ENCODE measurements at regions not wholly inside any gene's neighbourhood (a gene's known extent, or its start where the extent isn't known, plus 50 kb on each side); places are given as distances from the start of the nearest gene placed in this dataset.

DNA sequence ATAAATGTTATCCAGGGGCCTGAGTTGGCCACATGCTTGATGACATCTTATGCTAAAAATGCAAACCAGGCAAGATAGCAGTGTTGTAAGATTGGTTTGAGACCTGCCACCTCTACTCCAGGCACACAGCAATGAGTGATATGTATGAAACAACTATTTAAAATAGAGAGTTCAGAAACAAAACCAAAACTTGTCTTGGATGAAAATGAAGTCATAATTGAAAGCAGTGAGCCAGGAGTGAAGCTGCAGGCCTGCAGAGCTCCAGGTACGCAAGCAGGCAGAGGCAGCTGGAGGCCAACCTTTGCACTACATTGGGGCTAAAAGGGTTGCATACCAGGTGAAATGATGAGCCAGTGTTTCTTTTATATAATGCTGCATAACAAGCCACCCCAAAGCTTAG is 89.2 kb upstream of the SPATS2L start:
- DNase-seq, result no peak

DNA sequence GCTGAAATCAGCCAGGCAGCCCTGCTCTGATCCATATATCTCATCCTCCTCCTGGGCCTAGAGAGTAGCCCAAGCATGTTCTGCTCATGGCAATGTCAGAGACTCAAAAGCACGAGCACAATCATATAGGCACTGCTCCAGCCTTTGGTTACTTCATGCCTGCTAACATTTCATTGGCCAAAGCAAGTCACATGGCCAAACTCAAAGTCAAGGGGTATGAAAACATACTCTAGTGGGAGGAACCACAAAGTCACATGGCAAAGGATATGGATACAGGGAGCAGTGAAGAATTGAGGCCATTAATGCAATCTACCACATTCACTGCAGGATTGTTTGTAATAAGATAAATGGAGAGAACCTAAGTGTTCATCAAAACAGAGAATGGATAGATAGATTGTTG is 87.8 kb upstream of the SPATS2L start:
- DNase-seq, result no peak

DNA sequence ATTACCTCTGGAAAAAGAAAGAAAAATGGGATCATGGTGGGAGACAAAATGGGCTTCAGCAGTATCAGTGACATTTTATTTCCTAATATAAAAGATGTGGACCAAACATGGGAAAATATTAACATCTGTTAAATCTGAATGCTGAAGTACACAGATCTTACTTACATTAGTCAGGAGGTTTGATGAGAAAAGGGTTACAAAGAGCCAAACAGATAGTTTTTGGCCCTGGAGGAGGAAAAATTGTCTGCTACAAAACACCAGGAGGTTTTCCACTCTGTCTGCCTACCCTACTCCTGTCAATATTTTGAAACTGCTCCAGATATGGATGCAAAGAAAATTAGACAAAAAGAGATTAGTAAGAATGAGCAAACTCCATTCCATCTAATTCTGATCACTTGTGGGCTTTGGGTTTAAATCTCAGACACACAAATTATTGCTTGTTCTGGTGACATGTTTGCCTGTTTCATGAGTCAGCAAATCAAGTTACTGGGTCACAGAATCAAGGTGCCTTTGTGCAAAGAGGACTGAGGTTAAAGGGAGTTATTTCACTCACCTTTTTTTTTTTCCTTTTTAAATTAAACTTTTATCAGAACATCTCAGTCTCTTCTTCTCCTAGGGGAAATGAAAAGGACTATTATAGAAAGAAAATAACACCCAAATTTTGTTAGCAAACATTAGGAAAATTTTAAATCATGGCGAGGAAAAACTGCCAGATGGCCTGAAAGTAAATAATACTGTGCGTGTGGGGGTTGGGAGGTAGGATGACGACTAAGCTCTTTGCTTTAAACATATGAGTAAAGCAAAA is 87.0 kb upstream of the SPATS2L start:
- DNase-seq, result peak; percentile 15

DNA sequence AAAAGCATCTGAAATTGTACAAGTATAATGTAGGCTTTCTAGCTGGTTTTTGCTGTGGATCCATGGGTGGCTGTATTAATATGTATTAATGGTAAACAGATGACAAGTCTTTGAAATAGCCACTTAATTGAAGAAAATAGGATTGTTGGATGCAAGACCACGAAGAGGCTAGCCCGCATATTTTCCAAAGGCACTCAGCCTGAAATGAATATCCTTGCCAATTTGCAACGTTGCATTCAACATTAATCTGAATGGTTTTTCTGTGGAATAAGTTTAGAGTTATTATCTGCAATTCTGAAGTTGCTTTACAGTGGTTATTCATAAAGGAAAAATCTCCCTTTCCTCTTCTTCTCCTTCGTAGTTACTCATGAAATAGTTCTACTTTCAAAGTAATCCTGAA is 86.2 kb upstream of the SPATS2L start:
- DNase-seq, result no peak

DNA sequence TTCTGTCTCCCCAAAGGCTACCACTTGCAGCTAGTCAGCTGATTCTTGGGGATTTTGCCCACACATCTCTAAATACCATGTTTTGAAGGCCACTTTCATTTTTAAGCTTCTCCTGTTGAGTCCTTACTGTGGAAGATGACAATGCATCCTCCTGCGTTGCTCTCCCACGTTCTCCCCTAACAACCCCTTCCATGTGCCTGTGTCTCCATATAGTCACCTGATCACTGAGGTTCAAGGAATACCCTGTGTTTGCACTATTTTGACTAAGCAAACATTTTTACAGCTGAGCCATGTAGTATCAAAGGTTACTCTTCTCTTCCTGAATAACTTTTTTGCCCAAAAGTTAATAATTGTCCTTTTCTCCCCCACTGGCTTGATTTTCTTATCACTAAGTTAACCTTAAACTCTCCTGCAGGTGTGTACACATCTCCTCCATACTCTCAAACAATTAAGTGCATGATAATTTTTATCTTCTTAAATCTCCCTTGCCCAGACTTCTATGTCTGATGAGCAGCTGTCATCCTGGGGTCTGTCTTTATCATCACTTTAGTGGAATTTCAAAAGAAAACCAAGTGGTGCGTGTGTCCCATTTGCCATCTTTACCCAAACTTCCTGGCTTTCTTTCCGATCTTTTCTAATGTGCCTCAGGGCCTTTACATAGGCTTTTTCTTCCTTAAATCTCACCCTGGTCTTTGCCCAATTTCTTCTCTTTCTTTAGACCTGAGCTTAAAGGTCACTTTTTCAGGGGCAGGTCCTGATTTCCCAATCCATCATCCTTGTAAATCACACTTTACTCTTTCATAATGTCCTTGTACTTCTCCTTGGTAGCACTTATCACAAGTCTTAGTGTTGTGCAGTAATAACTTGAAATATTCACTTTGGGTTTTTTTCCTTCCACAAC is 85.2 kb upstream of the SPATS2L start:
- no peak for DNase-seq

DNA sequence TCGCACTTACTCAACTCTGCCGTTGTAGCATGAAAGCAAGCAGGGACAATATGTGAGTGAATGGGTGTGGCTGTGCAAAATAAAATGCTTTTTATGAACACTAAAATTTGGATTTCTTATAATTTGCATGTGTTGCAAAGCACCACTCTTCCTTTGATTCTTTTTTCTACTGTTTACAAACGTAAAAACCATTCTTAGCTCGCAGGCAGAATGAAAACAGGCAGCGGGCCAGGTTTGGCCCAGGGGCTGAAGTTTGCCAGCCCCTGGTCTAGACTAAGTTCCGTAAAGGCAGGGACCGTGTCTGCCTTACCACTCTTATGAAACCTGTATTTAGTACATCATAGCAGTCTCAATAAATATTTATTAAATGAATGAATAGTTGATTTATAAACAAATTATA is 83.7 kb upstream of the SPATS2L start:
- DNase-seq, result no peak

DNA sequence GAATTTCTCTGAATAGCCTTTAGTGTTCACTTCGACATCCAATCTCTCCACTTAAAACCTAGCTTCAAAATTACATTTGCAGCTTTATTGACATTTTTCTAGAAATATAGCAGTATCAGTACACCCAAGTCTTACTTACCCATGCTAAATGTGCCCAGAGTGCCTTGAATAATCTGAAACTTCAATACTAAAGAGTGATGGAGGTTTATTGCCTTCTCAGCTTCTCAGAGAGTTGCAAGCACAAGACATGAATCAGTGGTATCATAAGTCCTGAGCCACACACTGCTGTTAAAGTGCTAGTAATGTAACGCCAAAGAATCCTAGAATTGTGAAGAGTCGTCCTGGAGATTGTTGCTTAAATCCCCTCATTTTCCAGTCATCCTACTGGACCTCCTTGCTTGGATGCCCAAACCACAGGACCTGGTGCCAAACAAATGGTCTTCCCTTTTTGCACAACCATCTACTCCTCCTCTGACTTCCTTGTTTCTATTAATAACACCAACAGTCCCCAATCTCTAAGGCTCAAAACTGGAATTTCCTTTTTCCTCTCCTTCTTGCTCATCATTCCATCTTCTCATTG is 83.2 kb upstream of the SPATS2L start:
- DNase-seq, result no peak

DNA sequence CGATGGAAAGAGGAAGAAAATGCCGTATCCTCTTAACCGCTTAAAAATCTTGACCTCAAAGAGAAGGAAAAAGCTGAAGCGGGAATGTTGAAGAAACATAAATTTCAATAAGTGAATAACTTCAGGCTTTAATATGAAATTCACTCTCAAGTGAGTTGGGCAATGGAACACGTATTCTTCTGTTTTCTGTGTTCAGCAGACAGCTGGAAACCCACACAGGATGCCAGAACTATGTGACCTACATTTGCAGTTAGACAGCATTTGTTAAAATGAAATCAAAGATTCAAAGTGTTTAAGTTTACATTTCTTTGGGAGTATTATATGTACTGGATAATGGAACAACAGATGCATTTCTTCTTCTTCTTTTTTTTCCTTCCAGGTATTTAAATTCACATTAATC is 80.5 kb upstream of the SPATS2L start:
- DNase-seq, result no peak

DNA sequence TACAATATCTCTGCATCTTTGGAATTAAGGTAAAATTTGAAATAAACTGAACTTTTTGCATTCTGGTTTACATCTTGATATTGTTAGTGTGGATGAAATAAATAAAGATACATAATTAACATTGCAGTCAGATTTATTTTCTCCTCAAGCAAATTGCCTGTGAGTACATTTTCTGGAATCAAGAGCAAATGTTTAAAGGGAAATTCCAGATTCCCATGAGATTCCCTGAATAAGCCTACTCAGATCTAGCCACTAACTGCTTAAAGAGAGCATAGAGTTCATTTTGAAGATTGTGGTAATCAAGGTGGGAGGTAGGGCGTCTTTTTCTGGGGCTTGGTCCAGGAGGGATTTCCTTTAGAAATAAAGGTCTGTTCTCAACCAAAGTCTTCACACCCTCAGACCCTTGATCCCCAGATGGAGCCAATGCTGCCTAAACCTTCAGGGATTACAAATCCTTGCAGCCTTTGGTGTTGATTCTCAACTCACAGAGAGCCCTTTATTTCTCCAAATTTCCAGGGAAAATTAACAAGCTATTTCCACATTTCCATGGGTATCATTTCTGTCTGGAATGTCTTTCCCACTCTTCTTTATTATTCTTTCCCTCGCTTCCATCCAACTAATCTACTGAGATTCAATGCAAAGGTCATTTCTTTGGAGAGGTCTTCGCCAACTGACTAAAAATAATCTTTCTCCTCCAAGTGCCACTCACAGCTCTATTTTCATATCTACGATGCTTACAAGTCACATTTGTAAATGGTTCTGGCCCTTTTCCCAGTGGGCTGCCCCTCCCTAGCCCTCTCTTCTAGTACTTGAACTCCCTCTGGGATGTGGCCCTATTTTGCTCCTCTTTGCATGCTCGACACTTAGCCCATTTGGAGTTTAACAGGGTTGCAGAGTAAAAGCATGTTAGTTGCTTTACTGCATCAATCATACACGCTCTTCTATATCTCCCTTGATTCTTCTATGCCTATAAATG is 79.8 kb upstream of the SPATS2L start:
- no peak for DNase-seq

DNA sequence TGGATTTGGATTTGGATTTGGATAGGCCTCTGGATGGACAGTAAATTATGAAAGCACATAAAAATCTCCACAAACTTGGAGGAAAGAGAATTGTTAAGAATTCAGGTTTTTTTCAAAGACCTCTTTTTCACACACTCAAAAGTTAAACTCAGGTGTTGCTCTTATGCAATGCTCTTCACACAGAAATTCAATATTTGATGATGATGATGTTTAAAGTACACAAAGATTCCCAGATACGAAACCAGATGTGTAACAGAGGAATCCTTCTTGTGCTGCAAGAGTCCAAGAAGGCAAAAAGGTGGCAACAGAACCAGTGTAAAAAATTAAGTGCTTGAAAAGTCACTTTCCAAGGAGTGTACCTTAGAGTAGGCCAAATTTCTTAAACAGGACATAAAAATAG is 75.8 kb upstream of the SPATS2L start:
- DNase-seq, result no peak

DNA sequence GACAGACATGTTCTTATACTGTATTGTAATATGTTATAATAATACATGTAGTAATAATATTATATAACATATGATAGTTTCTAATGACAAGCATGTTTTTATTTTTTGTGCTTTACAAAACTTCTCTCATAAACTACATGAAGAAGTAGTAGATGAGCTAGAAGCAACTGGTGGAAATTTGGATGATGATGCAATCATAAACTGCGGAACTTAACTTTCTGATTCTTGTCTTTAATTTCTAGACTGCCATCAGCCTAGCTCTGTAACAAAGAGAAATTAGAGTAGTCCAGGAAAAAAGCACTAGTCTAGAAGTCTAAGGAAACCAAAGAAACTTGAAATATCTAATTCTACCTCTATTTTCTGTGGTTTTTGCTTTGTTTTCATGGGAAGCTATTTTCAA is 71.0 kb upstream of the SPATS2L start:
- DNase-seq, result no peak

DNA sequence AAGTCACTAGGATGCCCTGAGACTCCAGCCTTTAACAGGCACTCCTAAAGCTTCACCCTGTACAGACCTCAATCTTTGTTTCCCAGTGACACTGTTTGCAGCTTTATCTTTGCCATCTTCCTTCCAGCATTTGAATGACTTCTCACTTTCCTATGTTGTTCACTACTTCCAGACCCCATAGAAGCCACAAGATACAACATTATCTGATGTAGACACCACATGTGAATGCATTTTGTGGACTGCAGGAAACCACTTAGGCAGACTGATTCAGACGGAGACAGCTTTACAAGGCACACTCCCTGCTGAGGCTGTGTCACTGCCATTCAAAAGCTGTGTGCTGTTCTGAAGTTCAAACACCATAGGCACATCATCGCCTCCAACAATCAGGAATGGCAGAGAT is 67.3 kb upstream of the SPATS2L start:
- DNase-seq, result no peak

DNA sequence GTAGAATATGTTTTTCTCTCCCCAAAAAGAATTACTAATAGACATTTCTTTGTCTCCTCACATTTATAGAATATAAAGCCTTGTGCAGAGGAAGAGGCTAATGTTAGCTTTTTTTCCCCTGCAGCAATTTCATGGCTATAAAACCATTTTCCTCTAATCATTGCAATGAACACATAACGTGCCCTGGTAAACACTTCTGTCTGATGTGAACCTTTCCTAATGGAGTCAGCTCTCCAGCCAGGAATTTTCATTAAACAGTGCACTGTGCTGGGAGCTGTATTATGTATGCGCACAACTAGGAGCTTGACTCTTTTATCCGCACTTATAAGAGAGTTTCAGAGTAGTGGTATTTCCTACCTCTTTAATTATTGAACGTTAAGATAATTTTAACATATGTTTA is 63.9 kb upstream of the SPATS2L start:
- no peak for DNase-seq

DNA sequence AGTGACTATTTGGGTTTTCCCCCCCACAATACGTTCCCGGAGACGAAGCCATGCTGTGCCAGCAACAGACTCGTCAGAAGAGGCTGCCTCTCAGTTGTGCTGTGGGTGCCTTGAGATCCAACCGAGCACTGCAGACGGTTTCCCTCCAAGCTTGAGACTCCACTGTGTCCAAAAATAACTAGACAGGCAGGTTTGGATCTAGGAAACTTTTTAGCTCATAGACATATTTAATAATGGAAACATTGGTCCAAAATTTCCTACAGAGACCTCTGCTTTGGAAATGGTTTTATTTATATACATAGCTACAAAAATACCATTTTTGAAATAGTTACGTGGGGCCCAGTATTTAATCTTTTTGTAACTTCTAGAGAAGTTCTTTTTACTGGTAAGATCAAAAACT is 63.1 kb upstream of the SPATS2L start:
- no peak for DNase-seq

DNA sequence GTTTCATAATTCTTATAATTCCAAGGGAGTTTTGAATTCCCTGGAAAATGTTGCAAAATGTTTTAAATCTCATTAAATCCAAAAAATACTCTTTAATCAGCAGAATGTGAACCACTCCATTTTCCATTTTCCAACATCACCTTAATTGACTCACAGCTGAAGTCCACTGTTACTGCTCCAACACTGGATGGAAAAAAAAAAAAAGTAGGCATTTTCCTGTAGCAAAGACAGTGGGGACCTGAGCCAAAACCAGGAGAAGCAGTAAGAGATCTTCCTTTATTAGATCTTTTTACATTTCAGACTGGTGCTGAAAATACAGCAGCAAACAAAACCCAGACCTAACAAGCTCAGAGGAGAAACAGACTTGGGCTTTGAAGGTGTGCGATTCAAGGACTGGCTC is 62.4 kb upstream of the SPATS2L start:
- no peak for DNase-seq

DNA sequence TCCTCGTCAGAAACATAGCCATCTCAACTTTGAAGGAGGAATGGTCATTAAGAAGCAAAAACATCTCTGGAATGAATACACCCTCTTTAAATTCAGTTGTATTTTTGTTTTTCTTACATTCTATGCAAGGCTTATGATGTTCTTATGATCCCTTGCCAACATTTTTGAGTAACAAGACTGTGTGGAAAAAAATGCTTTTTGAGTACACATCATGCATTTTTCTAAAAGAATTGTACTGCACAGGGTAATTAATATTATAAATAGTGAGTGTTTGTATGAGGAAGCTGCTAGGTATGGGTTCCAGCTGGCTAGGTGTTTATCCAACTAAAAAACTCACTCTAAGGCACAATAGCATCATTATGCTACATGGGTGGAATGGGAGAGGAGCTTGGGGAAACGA is 59.0 kb upstream of the SPATS2L start:
- peak; percentile 33 for DNase-seq

DNA sequence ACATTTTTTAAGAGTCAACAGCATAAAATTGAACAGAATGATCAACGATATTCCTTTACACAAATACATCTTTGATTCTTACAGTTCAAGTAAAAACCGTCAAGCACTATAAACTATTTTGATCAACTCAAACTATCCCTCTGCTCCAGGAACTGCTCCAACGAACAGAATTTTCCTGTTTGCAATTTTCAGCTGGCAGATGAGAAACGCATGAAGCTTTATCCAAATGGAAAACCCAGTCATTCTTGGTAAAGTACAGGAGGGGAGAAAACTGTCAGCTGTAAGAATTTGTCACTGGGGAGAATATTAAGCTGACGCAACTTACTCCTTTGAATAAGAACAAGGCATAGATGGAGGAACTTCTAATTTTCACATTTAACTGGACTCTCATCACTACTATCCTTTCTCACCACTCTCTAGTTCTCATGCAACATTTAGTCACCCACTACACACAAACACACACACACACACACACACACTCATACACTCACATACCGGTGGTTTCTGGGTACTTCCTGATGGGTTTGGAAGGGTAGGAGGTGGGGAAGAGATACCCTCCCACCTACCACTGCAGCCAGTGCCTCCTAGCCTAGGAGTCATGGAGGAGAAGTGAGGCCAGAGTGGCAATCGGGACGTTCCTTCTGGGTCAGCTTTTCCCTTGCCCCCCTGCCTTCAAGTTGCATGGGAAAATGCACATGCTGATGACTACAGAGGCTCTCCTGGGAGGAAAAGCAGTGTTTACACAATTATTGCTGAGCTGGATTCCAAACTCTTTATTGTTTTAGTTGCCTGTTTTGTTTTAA is 54.0 kb upstream of the SPATS2L start:
- peak; percentile 73 for DNase-seq

DNA sequence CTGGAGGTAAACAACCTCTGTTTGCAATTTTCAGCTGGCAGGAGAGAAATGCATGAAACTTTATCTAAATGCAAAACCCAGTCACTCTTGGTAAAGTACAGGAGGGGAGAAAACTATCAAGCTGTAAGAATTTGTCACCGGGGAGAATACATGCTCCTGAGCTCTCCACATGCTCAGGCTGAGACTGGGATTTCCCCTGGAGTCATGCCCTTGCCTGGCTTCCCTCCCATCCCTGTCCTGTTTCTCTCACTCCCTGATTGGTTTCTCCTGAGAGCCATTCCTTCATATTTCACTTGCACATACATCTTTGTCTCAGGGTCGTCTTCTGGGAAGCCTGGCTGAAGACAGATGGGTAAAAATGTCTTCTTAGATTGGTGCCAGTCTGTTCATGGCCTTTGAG is 52.9 kb upstream of the SPATS2L start:
- no peak for DNase-seq

DNA sequence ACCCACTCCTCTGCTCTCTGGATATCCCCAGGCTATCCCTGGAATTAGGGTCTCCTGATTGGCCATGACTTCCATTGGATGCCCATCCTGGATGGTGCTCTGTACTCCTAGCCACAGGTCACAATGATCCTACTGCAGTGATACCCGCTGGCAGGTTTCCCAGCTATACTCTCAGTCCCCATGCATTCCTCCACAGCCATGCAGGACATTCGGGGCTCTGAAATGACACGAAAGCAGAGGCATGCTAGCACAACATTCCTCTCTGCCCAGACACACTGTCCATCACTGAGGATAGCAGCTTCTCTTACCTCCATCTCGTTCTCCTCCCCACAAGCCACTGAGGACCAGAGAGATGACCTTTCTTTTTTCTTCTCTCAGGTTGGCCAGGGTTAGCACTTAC is 51.7 kb upstream of the SPATS2L start:
- no peak for DNase-seq

DNA sequence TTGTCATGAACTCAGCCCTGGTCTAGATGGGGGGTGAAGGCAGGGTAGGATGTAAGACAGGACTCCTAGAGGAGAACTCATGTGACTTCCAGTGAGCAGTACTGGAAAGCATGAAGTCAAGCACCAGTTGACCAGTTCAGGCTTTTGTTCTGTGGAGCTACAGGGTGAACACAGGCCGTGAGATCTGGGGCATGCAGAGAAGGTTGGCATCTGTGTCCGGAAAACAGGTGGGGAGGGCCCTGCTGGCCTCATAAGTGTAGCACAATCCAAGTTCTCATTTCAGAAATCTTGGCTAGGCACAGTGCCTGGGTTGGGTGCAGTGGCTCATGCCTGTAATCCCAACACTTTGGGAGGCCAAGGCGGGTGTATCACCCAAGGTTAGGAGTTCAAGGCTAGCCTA is 50.9 kb upstream of the SPATS2L start:
- no peak for DNase-seq

Data from HCEC 1CT (cell line).